HG03108 (cell line): ENCODE measurements at regions not wholly inside any gene's neighbourhood (a gene's known extent, or its start where the extent isn't known, plus 50 kb on each side); places are given as distances from the start of the nearest gene placed in this dataset.
"Not testable (repeated sequence)": the region's sequence is repeated elsewhere in the genome, so short reads cannot be mapped to it uniquely, and the experiment has no call there.

Source experiments
- ATAC-seq: cut with Tn5 transposase; IDR thresholded peaks from one replicate; pipeline ENCODE4 v1.9.1; 2021; ENCODE audit warnings: moderate library complexity; ENCODE audit not compliant: unreplicated experiment

DNA sequence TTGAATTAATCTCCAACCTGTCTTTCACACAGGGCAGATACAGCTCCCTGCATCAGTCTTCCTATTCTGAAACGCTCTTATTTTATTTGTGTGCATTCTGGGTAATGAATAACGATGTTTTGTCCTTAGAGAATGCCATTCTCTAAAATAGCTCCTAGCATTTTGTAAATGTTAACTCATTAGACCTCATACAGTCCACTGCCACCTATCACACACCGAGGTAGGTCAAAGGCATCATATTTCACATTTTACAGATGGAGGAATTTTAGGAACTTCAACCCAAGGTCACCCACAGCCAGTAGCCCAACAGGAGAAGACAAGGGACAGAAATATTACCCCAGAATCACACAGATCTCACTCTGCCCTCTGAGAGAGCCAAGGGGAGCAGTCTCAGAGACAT, 455.4 kb upstream of the GYPC start:
- ATAC-seq = no peak

DNA sequence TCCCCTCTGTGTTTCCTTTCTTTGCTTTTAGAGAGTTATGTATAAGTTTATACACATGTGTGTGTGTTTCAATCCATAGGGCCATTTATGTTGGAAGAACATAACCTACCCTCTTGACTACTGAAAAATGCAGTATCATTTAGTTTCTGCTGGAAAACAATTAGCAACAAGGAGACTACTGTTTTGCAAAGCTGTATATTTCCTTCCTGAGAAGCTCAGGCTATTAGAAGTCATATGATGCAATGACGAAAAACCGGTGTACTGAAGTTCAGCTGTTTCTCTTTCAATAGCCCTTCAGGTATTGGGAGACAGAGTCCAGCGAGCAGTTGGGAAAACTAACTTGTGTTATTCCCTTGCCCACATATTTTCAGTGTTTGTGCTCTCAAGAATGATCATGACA, 447.7 kb upstream of the GYPC start:
- no peak for ATAC-seq

DNA sequence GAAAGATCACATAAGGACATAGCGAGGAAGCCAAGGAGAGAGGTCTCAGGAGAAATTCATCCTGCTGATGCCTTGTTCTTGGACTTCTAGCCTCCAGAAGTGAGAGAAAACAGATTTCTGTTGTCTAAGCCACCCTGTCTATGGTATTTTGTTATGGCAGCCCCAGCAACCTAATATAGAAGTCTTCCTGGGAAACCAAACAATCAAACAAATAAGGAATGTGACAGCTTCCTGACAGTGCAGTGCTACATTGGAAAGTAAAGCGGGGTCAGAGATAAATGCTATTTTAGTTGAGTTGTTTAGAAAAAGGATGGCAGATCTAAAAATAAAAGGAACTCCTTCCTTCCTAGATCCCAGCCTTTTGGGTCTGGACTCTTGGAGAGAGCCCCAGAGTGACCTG, 443.2 kb upstream of the GYPC start:
- ATAC-seq = no peak

DNA sequence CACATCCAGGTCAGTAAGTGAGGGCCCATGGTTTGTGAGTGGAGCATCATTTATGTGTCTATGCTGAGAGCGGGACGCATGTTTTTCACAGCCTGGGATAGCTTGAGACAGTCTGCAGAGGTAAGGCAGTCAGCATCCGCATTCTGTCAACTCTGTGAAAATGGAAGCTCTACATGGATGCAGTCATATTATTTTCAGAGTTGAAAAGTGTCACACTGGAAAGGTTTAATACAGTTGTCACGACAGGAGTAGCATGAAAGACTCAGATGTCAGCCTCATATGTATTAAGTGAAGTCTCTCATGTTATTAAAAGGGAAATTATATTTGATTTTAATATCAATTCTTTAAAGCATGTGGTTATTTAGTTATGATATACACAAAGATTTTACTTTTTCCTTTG, 436.9 kb upstream of the GYPC start:
- no peak for ATAC-seq

DNA sequence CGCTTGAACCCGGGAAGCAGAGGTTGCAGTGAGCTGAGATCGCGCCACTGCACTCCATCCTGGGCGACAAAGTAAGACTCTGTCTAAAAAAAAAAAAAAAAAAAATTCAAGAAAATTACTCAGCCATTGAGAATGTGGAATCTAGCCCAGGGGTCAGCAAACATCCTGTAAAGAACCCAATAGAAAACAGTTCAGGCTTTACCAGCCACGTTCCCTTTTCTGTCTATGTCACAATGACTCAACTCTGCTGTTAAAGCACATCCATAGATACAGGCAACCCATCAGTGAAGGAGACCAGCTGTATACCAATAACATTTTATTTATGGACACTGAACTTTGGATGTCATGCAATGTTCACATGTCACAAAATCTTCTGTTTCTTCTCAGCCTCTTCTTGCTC, 435.6 kb upstream of the GYPC start:
- no peak for ATAC-seq

DNA sequence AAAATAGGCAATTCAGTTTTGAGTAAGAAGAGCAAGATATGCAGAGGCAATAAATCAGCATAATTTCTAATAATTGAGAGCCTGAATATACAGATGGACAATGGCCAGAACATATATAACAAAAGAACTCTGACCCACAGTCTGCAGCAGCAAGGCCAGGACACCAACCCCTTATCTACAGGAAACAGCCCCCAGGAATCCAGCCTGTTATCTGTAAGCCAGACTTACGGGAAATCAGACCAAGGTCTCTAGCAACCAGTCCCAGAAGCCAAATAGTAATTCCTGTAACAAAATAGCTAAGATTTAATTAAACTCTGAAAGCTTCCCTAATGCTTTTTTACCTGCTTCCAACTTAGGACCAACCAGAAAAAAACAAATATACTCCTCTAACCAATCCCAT, 434.5 kb upstream of the GYPC start:
- ATAC-seq = no peak

DNA sequence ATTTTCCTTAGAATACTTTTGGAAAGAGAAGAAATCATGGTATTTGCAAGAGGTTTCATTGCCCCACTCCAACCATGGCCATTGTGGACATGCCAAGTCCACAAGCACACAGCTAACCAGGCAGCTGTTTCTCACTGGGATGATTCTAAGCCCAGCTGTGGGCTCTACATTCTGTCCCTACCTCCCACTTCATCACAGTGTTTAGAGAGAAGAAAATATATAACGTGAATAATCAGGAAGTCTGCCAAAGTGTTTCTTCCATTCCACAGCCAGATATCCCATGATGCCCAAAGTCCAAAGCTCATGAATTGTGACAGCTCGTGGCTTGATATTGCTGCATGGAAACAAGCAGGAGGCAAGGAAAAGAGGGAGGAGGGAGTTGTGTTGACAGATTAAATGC, 433.7 kb upstream of the GYPC start:
- ATAC-seq = no peak

DNA sequence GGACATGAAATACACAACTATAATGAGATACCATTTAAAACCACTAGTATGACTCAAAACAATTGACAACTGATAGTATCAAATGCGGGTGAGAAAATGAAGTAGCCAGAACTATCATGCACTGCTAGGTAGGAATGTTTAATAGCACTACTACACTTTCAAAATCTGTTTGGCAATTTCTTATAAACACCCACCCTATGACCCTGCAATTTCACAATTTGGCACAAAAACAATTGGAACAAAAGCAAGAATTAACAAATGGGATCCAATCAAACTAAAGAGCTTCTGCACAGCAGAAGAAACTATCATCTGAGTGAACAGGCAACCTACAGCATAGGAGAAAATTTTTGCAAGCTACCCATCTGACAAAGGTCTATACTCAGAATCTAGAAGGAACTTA, 431.2 kb upstream of the GYPC start:
- ATAC-seq = no peak

DNA sequence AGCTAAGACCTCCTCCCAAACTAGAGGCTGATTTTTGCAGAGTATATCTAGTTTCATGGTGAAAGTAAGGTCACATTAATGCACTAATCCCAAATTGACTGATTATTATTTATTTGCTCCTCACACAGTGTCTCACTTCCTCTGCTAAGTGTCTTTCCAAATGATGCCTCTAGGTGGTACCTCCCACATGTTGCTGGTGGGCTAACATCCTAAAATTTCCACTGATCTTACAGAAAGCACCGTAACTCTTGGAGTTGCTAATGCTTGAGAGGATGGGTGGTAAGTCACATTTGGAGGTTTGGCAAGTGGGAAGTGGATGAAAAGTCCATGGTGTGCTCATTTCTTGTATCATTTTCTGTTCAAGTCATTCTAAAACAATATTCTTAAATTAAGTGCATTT, 428.7 kb upstream of the GYPC start:
- no peak for ATAC-seq

DNA sequence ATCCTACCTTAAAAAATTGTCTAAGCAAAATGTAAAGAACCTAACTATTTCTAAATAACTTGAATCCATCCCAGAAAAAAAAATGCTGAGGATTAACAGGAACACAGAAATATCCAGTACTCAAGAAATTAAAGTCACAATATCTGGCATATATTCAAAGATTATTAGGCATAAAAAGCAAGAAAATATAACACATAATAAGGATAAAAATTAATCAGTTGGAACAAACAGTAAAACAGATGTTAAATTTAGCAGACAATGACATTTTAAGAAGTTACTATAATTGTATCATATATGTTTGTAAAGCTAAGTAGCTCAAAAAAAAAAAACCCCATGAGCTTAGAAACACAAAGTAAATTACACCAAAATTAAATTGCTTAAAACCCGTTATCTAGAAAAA, 427.4 kb upstream of the GYPC start:
- no peak for ATAC-seq

DNA sequence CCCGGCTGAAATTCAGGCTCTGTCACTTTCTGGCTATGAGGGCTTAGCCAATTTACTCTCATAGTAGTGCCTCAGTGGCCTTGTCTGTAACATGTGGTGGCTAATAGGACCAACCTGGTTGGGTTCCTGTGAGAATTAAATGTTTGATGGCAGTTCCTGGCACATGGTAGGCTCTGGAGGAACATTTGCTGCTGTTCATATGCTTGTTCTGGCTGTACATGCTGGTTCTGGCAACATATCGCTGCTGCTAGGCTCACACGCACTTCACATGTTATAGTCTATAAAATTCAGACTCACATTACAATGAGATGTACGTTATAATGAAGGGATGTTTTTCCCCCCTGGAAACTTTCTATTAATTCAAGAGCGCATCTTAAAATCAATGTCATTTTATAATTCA, 417.7 kb upstream of the GYPC start:
- ATAC-seq = no peak

DNA sequence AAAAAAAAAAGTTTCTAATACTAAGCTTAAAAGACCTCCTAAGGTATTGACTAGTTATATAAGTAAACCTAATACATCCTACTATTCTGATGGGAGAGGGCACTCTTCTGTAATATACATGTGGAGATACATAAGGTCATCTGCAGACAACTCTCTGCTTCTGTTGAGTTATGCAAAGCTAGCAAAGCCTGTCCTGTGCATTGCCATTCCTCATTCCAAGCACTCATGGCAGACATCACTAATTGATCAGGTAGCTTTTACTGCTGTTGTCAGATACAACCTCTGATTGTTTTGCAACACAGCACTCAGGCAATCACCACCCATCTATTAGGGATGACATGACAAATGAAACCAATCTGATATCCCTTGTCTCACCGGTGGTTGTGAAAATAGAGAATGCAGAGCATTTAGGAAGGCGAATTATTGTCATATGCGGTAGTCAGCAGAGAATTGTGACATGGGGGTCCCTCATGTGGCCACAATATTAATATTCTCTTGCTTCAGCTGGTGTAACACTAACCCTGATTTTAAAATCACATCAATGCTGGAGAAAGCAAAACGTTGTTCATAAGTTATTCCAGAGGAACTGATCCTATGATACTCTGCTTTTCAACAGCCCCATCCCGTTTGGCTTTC, 416.5 kb upstream of the GYPC start:
- no peak for ATAC-seq

DNA sequence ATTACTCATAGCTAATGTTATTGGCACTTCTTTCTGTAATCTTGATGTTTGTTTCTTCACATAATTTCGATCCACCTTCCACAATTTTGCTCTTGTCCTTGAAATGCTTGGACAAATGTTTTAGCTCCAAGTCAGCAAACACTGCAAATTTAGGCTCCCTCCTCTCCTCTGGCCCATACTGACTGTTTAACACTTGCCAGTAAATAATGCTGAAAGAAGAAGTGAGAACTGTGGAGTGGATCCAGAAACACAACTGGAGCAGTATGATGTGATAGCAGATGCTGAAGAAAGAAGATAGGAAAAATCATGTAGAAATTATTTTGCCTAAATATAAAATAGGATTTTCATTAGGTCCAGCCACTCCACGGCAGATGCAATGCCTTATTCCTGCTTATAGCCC, 415.0 kb upstream of the GYPC start:
- no peak for ATAC-seq

DNA sequence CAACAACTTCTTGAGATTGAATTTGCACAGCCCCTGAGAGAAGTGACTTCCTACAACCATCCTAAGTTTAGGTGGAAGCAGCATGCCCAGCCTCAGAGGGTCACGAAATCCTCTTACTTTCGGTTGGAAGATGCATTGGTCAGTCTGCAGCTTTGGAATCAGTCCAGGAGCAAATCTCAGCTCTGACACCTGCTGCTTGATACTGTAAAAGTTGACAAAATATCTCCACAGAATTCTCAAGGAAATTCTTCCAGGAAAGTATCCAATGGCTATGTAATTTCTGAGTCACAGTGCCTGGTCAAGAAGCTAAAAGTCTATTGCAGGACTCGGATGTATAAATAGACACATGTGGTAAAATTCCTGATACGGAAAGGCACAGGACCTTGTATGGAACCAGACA, 414.5 kb upstream of the GYPC start:
- ATAC-seq = no peak

DNA sequence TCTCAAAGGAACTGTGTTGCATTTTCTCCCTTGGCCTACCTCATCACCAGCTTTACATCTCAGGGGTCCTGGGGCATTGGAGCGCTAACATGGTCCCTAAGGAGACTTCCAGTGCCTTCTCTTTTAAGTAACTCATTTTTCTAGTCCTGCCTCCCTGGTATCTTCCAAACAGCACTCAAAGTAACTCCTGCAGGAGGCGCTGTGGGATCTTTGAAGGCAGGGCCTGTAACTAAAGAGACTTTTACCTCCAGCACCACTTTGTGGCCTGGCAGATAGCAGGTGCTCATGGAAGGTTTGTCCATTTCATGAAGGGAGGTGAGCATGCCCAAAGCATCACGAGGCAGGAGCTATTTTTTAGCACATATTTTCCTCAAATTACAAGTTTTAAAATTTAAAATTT, 411.0 kb upstream of the GYPC start:
- no peak for ATAC-seq

DNA sequence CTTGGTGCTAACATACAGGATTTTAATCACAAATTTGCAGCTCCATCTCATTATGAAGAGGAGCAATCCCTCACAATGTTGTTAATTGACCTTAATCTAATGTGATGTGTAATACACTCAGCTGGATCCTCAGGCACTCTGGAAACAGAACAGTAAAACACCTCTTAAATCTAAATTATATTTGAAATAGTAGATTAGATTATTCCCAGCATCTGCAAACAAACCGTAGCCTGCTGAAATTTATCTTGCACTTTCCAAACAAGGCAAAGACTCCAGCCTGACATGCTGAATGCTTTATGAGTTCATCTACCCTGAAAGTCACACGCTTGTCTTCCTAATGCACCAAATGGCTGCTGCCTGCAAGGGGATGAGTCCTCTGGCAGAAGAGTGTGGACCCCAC, 402.3 kb upstream of the GYPC start:
- ATAC-seq = no peak

DNA sequence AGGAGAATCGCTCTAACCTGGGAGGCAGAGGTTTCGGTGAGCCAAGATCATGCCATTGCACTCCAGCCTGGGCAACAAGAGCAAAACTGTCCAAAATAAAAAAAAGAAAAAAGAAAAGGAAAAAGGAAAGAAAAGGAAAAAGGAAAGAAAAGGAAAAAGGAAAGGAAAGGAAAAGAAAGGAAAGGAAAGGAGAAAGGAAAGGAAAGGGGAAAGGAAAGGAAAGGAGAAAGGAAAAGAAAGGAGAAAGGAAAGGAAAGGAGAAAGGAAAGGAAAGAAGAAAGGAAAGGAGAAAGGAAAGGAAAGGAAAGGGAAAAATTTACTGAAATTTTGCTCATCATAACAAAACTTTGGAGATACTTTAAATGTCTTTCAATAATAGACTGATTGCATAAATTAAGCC, 391.3 kb upstream of the GYPC start:
- ATAC-seq = no peak

DNA sequence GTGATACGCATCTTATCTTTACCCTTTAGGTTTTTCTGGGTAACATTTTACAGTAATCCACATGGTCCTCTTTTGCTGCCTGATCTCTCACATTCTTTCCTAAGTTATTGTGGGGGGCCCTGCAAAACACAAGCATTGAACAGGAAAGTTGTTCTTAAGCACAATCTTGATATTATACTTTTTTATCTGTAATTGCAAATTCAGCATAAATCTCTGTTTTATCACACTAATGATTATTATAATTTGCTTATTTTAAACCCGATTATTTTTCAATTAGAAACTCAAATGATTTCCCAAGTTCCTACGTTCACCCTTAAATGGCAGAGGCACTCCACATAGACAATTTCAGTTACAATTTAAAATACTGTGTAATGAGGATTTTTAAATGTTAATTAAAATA, 386.0 kb upstream of the GYPC start:
- no peak for ATAC-seq

DNA sequence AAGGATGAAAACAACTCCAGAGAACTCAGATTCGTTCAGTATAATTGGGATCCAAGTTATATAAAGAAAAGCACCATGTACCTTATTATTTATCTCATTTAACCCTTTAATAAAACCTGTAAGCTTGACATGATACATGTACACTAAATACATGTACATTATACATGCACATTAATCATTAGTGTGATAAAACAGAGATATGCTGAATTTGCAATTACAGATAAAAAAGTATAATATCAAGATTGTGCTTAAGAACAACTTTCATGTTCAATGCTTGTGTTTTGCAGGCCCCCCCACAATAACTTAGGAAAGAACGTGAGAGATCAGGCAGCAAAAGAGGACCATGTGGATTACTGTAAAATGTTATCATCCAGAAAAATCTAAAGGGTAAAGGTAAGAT, 385.4 kb upstream of the GYPC start:
- ATAC-seq = no peak

DNA sequence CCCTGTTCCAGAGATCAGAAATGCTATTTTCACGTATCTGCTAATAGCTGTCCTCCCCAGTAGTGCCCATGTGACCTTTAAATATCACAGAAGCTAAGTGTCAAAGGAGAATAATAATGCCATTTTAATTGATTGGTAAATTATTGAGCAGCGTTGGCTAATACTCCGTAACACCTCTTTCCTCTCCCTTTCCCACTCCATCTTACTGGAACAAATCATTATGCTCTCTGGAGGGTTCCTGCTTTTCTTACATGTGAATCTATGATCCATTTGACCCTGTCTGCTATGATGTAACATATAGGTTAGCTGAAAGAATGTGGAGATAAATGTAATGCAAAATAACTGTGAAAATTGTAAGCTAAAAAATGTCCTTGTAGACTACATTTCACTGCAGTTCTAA, 383.6 kb upstream of the GYPC start:
- ATAC-seq = no peak

DNA sequence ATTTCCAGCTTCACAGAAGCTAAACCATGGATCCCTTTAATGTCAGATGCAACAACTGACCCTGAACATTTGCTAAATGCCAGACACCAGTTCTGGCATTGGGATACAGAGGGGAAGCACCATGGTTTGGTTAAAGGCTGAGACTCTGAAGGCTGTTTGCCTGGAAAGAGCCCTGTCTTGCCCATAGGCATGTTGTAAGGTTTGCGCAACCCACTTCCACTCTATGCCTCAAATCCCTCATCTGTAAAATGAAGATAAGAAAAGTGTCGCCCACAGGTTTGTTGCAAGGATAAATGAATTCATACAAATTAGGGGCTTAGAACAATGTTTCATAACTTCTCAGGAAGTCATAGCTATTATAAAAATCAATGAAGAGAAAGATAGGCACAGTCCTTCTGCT, 380.9 kb upstream of the GYPC start:
- no peak for ATAC-seq

DNA sequence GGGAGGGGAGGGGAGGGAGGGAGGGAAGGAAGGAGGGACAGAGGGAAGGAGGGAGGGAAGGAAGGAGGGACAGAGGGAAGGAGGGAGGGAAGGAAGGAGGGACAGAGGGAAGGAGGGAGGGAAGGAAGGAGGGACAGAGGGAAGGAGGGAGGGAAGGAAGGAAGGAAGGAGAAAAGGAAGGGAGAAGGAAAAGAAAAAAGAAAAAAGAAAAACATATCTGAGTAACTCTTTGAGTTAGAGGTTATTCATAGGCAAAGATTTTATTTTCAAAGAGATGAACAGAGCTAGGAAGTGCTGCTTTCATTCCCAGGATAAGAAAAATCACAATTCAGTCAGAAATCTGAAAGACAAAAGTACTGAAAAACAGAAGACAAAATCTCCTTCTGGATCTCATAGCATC, 379.7 kb upstream of the GYPC start:
- not testable (repeated sequence) for ATAC-seq

DNA sequence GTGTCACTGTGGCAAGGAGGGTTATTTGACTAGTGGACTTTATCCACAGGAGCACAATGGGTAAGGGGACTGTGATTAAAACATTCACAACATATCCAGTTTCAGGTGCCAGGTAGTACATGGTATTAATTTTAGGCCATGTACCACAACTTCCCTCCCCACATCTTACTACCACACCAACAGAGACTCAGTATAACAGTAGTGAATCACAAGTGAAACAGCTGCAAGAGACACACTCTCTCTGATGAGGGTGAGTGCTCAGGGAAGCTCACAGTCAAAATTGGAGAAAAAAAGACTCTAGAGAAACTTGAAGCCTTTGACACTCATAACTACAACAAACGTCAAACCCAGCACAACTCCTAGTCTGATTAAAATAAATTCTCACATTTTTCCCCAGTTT, 367.6 kb upstream of the GYPC start:
- ATAC-seq = no peak

DNA sequence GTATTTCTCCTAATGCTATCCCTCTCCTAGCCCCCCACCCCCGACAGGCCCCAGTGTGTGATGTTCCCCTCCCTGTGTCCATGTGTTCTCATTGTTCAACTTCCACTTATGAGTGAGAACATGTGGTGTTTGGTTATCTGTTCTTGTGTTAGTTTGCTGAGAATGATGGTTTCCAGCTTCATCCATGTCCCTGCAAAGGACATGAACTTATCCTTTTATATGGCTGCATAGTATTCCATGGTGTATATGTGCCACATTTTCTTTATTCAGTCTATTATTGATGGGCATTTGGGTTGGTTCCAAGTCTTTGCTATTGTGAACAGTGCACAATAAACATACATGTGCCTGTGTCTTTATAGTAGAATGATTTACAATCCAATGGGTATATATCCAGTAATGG, 362.0 kb upstream of the GYPC start:
- not testable (repeated sequence) for ATAC-seq
